HEK293 (cell line): ENCODE measurements at regions not wholly inside any gene's neighbourhood (a gene's known extent, or its start where the extent isn't known, plus 50 kb on each side); places are given as distances from the start of the nearest gene placed in this dataset.

Source experiments
- CTCF ChIA-PET: fragments of 350-600 bp; formaldehyde crosslinking; extraction: SDS; loops from one replicate; lab custom pipeline; 2021; ENCODE audit warnings: antibody characterized with exemption; lab: Yijun Ruan, JAX
- POLR2A ChIA-PET: fragments of 300-600 bp; formaldehyde crosslinking; extraction: SDS; loops from one replicate; lab custom pipeline; 2020; ENCODE audit warnings: antibody characterized with exemption, inconsistent platforms; lab: Yijun Ruan, JAX
- H3K27ac ChIP-seq: fragments of 200-500 bp; sonication (Bioruptor generic); 2 replicates; pipeline ENCODE4 v1.5.1; 2014; ENCODE audit warnings: low read depth, low read length, control low read depth, inconsistent platforms; ENCODE audit errors: extremely low read depth
- H3K36me3 ChIP-seq, 2 experiments: fragments of 200-500 bp in 1 of 2; sonication (Bioruptor generic) in 1 of 2; 1 replicate in 1 of 2; 2 replicates in 1 of 2; pipeline ENCODE4 v1.5.1; 2014 to 2017; ENCODE audit warnings: inconsistent platforms in 2 of 2, low read length in 2 of 2; ENCODE audit not compliant: control insufficient read depth in 2 of 2, insufficient read depth in 1 of 2
- H3K4me1 ChIP-seq: fragments of 200-500 bp; sonication (Bioruptor generic); 2 replicates; pipeline ENCODE4 v1.5.1; 2014; ENCODE audit warnings: mild to moderate bottlenecking, low read length, inconsistent platforms; ENCODE audit not compliant: control insufficient read depth, insufficient read depth
- H3K4me3 ChIP-seq: 2 replicates; pipeline ENCODE4 v1.5.1; 2011; ENCODE audit warnings: low read depth, mild to moderate bottlenecking, control low read depth, low read length, moderate library complexity
- H3K9me3 ChIP-seq: fragments of 200-500 bp; sonication (Bioruptor generic); 2 replicates; pipeline ENCODE4 v1.5.1; 2014; ENCODE audit warnings: low read depth, low read length, inconsistent platforms; ENCODE audit not compliant: control insufficient read depth, insufficient read depth
- ELK4 ChIP-seq: IDR thresholded peaks from 2 replicates; pipeline ENCODE4 v1.6.1; 2011; ENCODE audit warnings: mild to moderate bottlenecking, low read depth, low read length, borderline replicate concordance
- GLIS1 ChIP-seq: fragments of 450-650 bp; formaldehyde crosslinking; IDR thresholded peaks from 2 replicates; pipeline ENCODE4 v1.5.1; 2016; ENCODE audit warnings: missing biosample characterization, missing genetic modification characterization
- HIC1 ChIP-seq: fragments of 450-650 bp; formaldehyde crosslinking; IDR thresholded peaks from 2 replicates; pipeline ENCODE4 v1.5.1; 2016; ENCODE audit warnings: missing biosample characterization, missing genetic modification characterization
- MEIS1 ChIP-seq: sonication (generic); formaldehyde crosslinking; IDR thresholded peaks from 2 replicates; pipeline ENCODE4 v1.8.1; 2022; ENCODE audit warnings: missing genetic modification reagents, mild to moderate bottlenecking, borderline replicate concordance
- PRDM1 ChIP-seq: fragments of 450-650 bp; formaldehyde crosslinking; IDR thresholded peaks from 2 replicates; pipeline ENCODE4; 2016; ENCODE audit warnings: missing biosample characterization, missing genetic modification characterization
- SP7 ChIP-seq: fragments of 450-650 bp; formaldehyde crosslinking; IDR thresholded peaks from 2 replicates; pipeline ENCODE4 v1.5.1; 2016; ENCODE audit warnings: missing biosample characterization, missing genetic modification characterization
- ZBTB21 ChIP-seq: fragments of 450-650 bp; formaldehyde crosslinking; IDR thresholded peaks from 2 replicates; pipeline ENCODE4 v1.5.1; 2017; ENCODE audit warnings: missing biosample characterization, missing genetic modification characterization
- ZFP37 ChIP-seq: fragments of 450-650 bp; formaldehyde crosslinking; IDR thresholded peaks from 2 replicates; pipeline ENCODE4 v1.5.1; 2016; ENCODE audit warnings: missing biosample characterization, missing genetic modification characterization
- ZNF169 ChIP-seq: fragments of 450-650 bp; formaldehyde crosslinking; IDR thresholded peaks from 2 replicates; pipeline ENCODE4 v1.5.1; 2016; ENCODE audit warnings: missing biosample characterization, missing genetic modification characterization
- ZNF184 ChIP-seq: fragments of 450-650 bp; IDR thresholded peaks from 2 replicates; pipeline ENCODE4 v1.5.1; 2018; ENCODE audit warnings: missing biosample characterization, mild to moderate bottlenecking, missing genetic modification characterization
- ZNF211 ChIP-seq: fragments of 450-650 bp; formaldehyde crosslinking; IDR thresholded peaks from 2 replicates; pipeline ENCODE4 v1.5.1; 2016; ENCODE audit warnings: low read depth, missing biosample characterization, missing genetic modification characterization
- ZNF449 ChIP-seq: fragments of 450-650 bp; formaldehyde crosslinking; IDR thresholded peaks from 2 replicates; pipeline ENCODE4 v1.5.1; 2017; ENCODE audit warnings: missing biosample characterization, mild to moderate bottlenecking, missing genetic modification characterization, moderate library complexity
- ZNF561 ChIP-seq: fragments of 450-650 bp; IDR thresholded peaks from 2 replicates; pipeline ENCODE4 v1.5.1; 2018; ENCODE audit warnings: missing biosample characterization, missing genetic modification characterization, borderline replicate concordance
- ZNF639 ChIP-seq: fragments of 450-650 bp; formaldehyde crosslinking; IDR thresholded peaks from 2 replicates; pipeline ENCODE4 v1.5.1; 2016; ENCODE audit warnings: missing biosample characterization, missing genetic modification characterization
- ZSCAN4 ChIP-seq: fragments of 450-650 bp; formaldehyde crosslinking; IDR thresholded peaks from 2 replicates; pipeline ENCODE4 v1.5.1; 2017; ENCODE audit warnings: missing biosample characterization, missing genetic modification characterization

GRCh38 chr1:5751833-5752745, 240.1 kb downstream of the NPHP4 start:
- ChIA-PET CTCF (interaction anchor here (0.5 kb wide), 1 partner anchor 1398 kb away, joined by 3 read pairs; no protein-coding TSS in a partner anchor), POLR2A (no interaction called here)
- Histone ChIP-seq H3K27ac (no peak overlapping the region), H3K4me3 (no peak overlapping the region), H3K36me3 (no peaks in the 10 kb centered on the region), H3K9me3 (no peaks in the 10 kb centered on the region), H3K4me1 (no peaks in the 10 kb centered on the region)
- TF ChIP-seq ZFP37 = no peak
- TF ChIP-seq PRDM1 (tag by site-specific recombination) = no peak
- TF ChIP-seq HIC1 (tag by site-specific recombination) = no peak
- TF ChIP-seq GLIS1 (tag by site-specific recombination) = no peak

- H3K4me1 ChIP-seq = no peaks in the 10 kb centered on the region
- H3K27ac ChIP-seq = no peak overlapping the region
- no peaks in the 10 kb centered on the region for H3K36me3 ChIP-seq
- POLR2A ChIA-PET = no interaction called here
- TF ChIP-seq ZNF169 (tag by site-specific recombination) (no peak), ZNF184 (tag by site-specific recombination) (no peak), ELK4 (no peak), SP7 (no peak), ZNF449 (no peak), ZSCAN4 (tag by site-specific recombination) (no peak), ZNF561 (tag by site-specific recombination) (no peak), ZNF211 (no peak), ZNF639 (tag by site-specific recombination) (no peak), ZBTB21 (no peak), MEIS1 (CRISPR knock-in tag) (no peak)
- CTCF ChIA-PET = no interaction called here
- H3K4me3 ChIP-seq = no peak overlapping the region
- no peaks in the 10 kb centered on the region for H3K9me3 ChIP-seq
Measured at GRCh38 chr1:5751163-5751540, 241.1 kb downstream of the NPHP4 start.
